ENCODE measurements at regions not wholly inside any gene's neighbourhood (a gene's known extent, or its start where the extent isn't known, plus 50 kb on each side); places are given as distances from the start of the nearest gene placed in this dataset.

DNA sequence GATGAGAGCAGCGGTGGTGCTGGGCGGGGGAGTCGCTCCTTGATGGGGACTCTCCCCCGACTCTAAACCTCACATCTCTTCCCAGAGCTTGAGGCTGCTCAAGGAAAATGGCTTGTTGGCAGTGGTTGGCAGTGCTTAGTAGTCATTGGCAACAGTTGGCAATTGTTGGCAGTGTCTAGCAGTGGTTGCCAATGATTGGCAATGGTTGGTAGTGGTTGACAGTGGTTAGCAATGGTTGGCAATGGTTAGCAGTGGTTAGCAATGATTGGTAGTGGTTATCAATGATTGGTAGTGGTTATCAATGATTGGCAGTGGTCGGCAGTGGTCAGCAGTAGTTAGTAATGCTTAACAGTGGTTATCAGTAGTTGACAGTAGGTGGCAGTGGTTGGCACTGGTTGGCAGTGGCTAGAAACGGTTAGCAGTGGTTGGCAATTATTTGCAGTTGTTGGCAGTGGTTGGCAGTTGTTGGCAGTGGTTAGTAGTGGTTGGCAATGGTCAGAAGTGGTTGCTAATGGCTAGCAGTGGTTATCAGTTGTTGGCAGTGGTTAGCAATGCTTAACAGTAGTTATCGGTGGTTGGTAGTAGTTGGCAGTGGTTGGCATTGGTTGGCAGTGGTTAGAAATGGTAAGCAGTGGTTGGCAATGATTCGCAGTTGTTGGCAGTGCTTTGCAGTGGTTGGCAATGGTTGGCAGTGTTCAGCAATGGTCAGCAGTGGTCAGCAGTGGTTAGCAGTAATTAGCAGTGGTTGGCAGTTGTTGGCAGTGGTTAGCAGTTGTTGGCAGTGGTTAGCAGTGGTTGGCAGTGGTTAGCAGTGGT lies 85.4 kb upstream of the OTOS start:
- no peak for TF ChIP-seq POLR2A (IDR thresholded peaks at IDR 0.05; ENCODE audit: low read depth, low read length)
- TF ChIP-seq TAF1 (IDR thresholded peaks at IDR 0.05; ENCODE audit: low read depth, low read length) = no peak
